HCT116 (cell line): ENCODE measurements at regions not wholly inside any gene's neighbourhood (a gene's known extent, or its start where the extent isn't known, plus 50 kb on each side); places are given as distances from the start of the nearest gene placed in this dataset.

Experiments used
- ATAC-seq: fragments of 200-7000 bp; cut with Tn5 transposase; 2 replicates; pipeline ENCODE4 v1.9.1; 2020; ENCODE audit warnings: mild to moderate bottlenecking, moderate library complexity
- BruUV-seq: library from RNA; stranded (reverse); fragments of 400-500 nt; replicated peaks from 2 replicates; lab custom pipeline; 2021; lab: Mats Ljungman, UMichigan
- CTCF ChIA-PET: fragments of 300-600 bp; sonication (Branson Sonifier 250); formaldehyde crosslinking; loops from one replicate; lab custom pipeline; 2021; ENCODE audit warnings: antibody characterized with exemption; lab: Charles Lee
- POLR2A ChIA-PET: fragments of 300-600, 350-600 bp; sonication (Branson Sonifier 250); formaldehyde crosslinking; loops from one replicate; lab custom pipeline; 2021; ENCODE audit warnings: antibody characterized with exemption; lab: Charles Lee
- RAD21 ChIA-PET, 2 experiments: fragments of 300-600 bp; sonication (Branson Sonifier 250); formaldehyde crosslinking; loops; one replicate each; lab custom pipeline; 2023; ENCODE audit warnings: low total read pairs in 2 of 2; ENCODE audit not compliant: uncharacterized antibody in 2 of 2, unreplicated experiment in 2 of 2, low non-redundant PET in 1 of 2; lab: Charles Lee
- DNase-seq: peaks from one replicate; pipeline ENCODE4 v3.0.0-alpha.2; 2010; ENCODE audit warnings: low read depth, low spot score
- H2AFZ ChIP-seq: fragments of 200-600 bp; shearing (Covaris generic), sonication (generic); 2 replicates; pipeline ENCODE4 v1.6.1; 2017; ENCODE audit warnings: low read depth, mixed run types, mixed read lengths, antibody characterized with exemption, low read length; ENCODE audit not compliant: poor library complexity, severe bottlenecking
- H3K27ac ChIP-seq: 2 replicates; pipeline ENCODE4 v1.5.1; 2012; ENCODE audit warnings: low read depth, low read length
- H3K27me3 ChIP-seq: fragments of 200-600 bp; sonication (generic); 2 replicates; pipeline ENCODE4 v1.6.1; 2016; ENCODE audit warnings: mixed run types, low read length, mixed read lengths; ENCODE audit not compliant: insufficient read depth
- H3K36me3 ChIP-seq, 2 experiments: fragments of 200-500 bp in 1 of 2; fragments of 200-600 bp in 1 of 2; sonication (Bioruptor generic) in 1 of 2; sonication (generic) in 1 of 2; 2 replicates each; pipeline versions ENCODE4 v1.5.1 to v1.6.1; 2014 to 2016; ENCODE audit warnings: low read length in 2 of 2, inconsistent platforms in 1 of 2, mixed read lengths in 1 of 2, mixed run types in 1 of 2; ENCODE audit not compliant: insufficient read depth in 2 of 2, control insufficient read depth in 1 of 2
- H3K4me1 ChIP-seq, 2 experiments: fragments of 200-600 bp in 1 of 2; sonication (generic) in 1 of 2; 2 replicates each; pipeline versions ENCODE4 v1.5.1 to v1.6.1; 2012 to 2017; ENCODE audit warnings: low read length in 2 of 2, inconsistent platforms in 1 of 2, mild to moderate bottlenecking in 1 of 2, mixed read lengths in 1 of 2, mixed run types in 1 of 2, moderate library complexity in 1 of 2; ENCODE audit not compliant: insufficient read depth in 2 of 2, control insufficient read depth in 1 of 2
- H3K4me2 ChIP-seq: fragments of 200-600 bp; sonication (generic); 2 replicates; pipeline ENCODE4 v1.6.1; 2017; ENCODE audit warnings: mixed run types, low read length, mixed read lengths
- H3K4me3 ChIP-seq, 2 experiments: fragments of 200-600 bp in 1 of 2; sonication (generic) in 1 of 2; replicated peaks in 1 of 2; 2 replicates each; pipeline ENCODE4 v1.5.1; 2011 to 2016; ENCODE audit warnings: low read length in 2 of 2, control low read depth in 1 of 2, low read depth in 1 of 2, mild to moderate bottlenecking in 1 of 2, mixed read lengths in 1 of 2, mixed run types in 1 of 2
- H3K79me2 ChIP-seq: fragments of 200-600 bp; sonication (generic); 2 replicates; pipeline ENCODE4 v1.6.1; 2017; ENCODE audit warnings: mild to moderate bottlenecking, mixed run types, low read length, moderate library complexity, mixed read lengths; ENCODE audit not compliant: insufficient read depth
- H3K9ac ChIP-seq: fragments of 200-600 bp; sonication (generic); 2 replicates; pipeline ENCODE4 v1.6.1; 2016; ENCODE audit warnings: low read length, mixed read lengths
- H3K9me2 ChIP-seq: fragments of 200-600 bp; sonication (generic), shearing (Covaris generic); 2 replicates; pipeline ENCODE4 v1.6.1; 2017; ENCODE audit warnings: mixed run types, mild to moderate bottlenecking, moderate library complexity; ENCODE audit not compliant: insufficient read depth
- H3K9me3 ChIP-seq, 2 experiments: fragments of 200-500 bp in 1 of 2; fragments of 200-600 bp in 1 of 2; sonication (Bioruptor generic) in 1 of 2; sonication (generic) in 1 of 2; 2 replicates each; pipeline ENCODE4 v1.6.1; 2014 to 2017; ENCODE audit warnings: low read length in 2 of 2, mixed read lengths in 2 of 2, inconsistent platforms in 1 of 2, low read depth in 1 of 2, mild to moderate bottlenecking in 1 of 2, mixed run types in 1 of 2, moderate library complexity in 1 of 2; ENCODE audit not compliant: control insufficient read depth in 1 of 2, insufficient read depth in 1 of 2
- H4K20me1 ChIP-seq: fragments of 200-600 bp; sonication (generic), shearing (Covaris generic); 2 replicates; pipeline ENCODE4 v1.6.1; 2017; ENCODE audit warnings: mixed run types, mild to moderate bottlenecking, moderate library complexity; ENCODE audit not compliant: insufficient read depth
- CBX3 ChIP-seq: IDR thresholded peaks from 2 replicates; pipeline ENCODE4 v1.6.1; 2012; ENCODE audit warnings: low read depth
- CEBPB ChIP-seq: IDR thresholded peaks from 2 replicates; pipeline ENCODE4 v1.6.1; 2012; ENCODE audit warnings: low read depth
- CTCF ChIP-seq, 3 experiments: fragments of 200-600 bp in 1 of 3; sonication (generic) in 1 of 3; IDR thresholded peaks in 2 of 3; conservative IDR thresholded peaks in 1 of 3; 2 replicates each; pipeline ENCODE4 v1.5.1; 2012 to 2017; ENCODE audit warnings: low read depth in 2 of 3, low read length in 2 of 3, antibody characterized with exemption in 1 of 3, borderline replicate concordance in 1 of 3, control low read depth in 1 of 3, mild to moderate bottlenecking in 1 of 3, mixed read lengths in 1 of 3, mixed run types in 1 of 3, moderate library complexity in 1 of 3; ENCODE audit not compliant: insufficient read depth in 1 of 3
- EZH2 ChIP-seq: fragments of 200-600 bp; sonication (generic); IDR thresholded peaks from 2 replicates; pipeline ENCODE4 v1.6.1; 2017; ENCODE audit warnings: antibody characterized with exemption, mixed run types
- EZH2phosphoT487 ChIP-seq: fragments of 200-600 bp; IDR thresholded peaks from 2 replicates; pipeline ENCODE4 v1.6.1; 2018; ENCODE audit warnings: antibody characterized with exemption, borderline replicate concordance
- FOSL1 ChIP-seq: IDR thresholded peaks from 2 replicates; pipeline ENCODE4 v1.6.1; 2012; ENCODE audit warnings: low read depth
- JUND ChIP-seq: IDR thresholded peaks from 2 replicates; pipeline ENCODE4 v1.6.1; 2012
- MAX ChIP-seq: IDR thresholded peaks from 2 replicates; pipeline ENCODE4 v1.6.1; 2012
- POLR2A ChIP-seq: IDR thresholded peaks from 2 replicates; pipeline ENCODE4 v1.7.0; 2011; ENCODE audit warnings: borderline replicate concordance; ENCODE audit not compliant: insufficient read depth, insufficient read length; ENCODE audit errors: extremely low read depth
- POLR2AphosphoS5 ChIP-seq: IDR thresholded peaks from 2 replicates; pipeline ENCODE4 v1.6.1; 2011; ENCODE audit warnings: mild to moderate bottlenecking, low read depth, low read length, moderate library complexity
- RAD21 ChIP-seq: IDR thresholded peaks from 2 replicates; pipeline ENCODE4 v1.6.1; 2012; ENCODE audit warnings: low read depth, mild to moderate bottlenecking
- SP1 ChIP-seq: IDR thresholded peaks from 2 replicates; pipeline ENCODE4 v1.6.1; 2012; ENCODE audit warnings: low read depth
- SRF ChIP-seq: IDR thresholded peaks from 2 replicates; pipeline ENCODE4 v1.6.1; 2012; ENCODE audit warnings: low read depth
- ZFX ChIP-seq: fragments of 450-650 bp; IDR thresholded peaks from 2 replicates; pipeline ENCODE4 v1.6.1; 2017
- intact Hi-C: fragments of 100-400 bp; cut with micrococcal nuclease; formaldehyde crosslinking; loops from 2 replicates; pipeline ENCODE4 v1.10.0; 2022
- TF ChIP-seq, protein P1 (sequence below): IDR thresholded peaks from 2 replicates; pipeline ENCODE4 v1.6.1; 2012; ENCODE audit warnings: low read depth
- TF ChIP-seq, protein P2 (sequence below): IDR thresholded peaks from 2 replicates; pipeline ENCODE4 v1.6.1; 2012

- Histone ChIP-seq H3K9me2 (0 out of 2 replicates have a peak, but pooled peaks cover 2% of the 10 kb centered on the region), H3K9me3 (no peaks in the 10 kb centered on the region), H3K4me1 (peaks cover 7 to 12% of the 10 kb centered on the region in 2 experiments), H3K79me2 (no peaks in the 10 kb centered on the region), H2AFZ (no peak overlapping the region), H3K27ac (no peak overlapping the region), H3K27me3 (no peaks in the 10 kb centered on the region), H3K36me3 (no peaks in the 10 kb centered on the region), H3K4me2 (no peak overlapping the region), H4K20me1 (no peaks in the 10 kb centered on the region), H3K4me3 (no peak overlapping the region), H3K9ac (no peak overlapping the region)
- ChIA-PET CTCF (no interaction called here), POLR2A (no interaction called here), RAD21 (no interaction called here)
- no TSS peak for BruUV-seq
- intact Hi-C loops = no loop called here
- DNase-seq = no peak
- ATAC-seq = no peak
- TF ChIP-seq FOSL1 = no peak
- no peak for TF ChIP-seq POLR2A
- TF ChIP-seq ZFX = no peak
- no peak for TF ChIP-seq MAX
Observed at GRCh38 chr13:28579322-28579721, 79.6 kb upstream of the POMP start.

GRCh38 chr13:28576067-28576466 lies 81.1 kb upstream of the FLT1 start:
- CTCF ChIA-PET = no interaction called here
- TF ChIP-seq CTCF (IDR thresholded peaks at IDR 0.05 in 2 of 3, conservative IDR thresholded peaks at IDR 0.05 in 1 of 3; ENCODE audit: borderline replicate concordance in 1 of 3, insufficient read depth in 1 of 3, low read depth in 2 of 3, low read length in 2 of 3) = no peak
- TF ChIP-seq, protein P1, sequence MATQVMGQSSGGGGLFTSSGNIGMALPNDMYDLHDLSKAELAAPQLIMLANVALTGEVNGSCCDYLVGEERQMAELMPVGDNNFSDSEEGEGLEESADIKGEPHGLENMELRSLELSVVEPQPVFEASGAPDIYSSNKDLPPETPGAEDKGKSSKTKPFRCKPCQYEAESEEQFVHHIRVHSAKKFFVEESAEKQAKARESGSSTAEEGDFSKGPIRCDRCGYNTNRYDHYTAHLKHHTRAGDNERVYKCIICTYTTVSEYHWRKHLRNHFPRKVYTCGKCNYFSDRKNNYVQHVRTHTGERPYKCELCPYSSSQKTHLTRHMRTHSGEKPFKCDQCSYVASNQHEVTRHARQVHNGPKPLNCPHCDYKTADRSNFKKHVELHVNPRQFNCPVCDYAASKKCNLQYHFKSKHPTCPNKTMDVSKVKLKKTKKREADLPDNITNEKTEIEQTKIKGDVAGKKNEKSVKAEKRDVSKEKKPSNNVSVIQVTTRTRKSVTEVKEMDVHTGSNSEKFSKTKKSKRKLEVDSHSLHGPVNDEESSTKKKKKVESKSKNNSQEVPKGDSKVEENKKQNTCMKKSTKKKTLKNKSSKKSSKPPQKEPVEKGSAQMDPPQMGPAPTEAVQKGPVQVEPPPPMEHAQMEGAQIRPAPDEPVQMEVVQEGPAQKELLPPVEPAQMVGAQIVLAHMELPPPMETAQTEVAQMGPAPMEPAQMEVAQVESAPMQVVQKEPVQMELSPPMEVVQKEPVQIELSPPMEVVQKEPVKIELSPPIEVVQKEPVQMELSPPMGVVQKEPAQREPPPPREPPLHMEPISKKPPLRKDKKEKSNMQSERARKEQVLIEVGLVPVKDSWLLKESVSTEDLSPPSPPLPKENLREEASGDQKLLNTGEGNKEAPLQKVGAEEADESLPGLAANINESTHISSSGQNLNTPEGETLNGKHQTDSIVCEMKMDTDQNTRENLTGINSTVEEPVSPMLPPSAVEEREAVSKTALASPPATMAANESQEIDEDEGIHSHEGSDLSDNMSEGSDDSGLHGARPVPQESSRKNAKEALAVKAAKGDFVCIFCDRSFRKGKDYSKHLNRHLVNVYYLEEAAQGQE = no peak
- no peak for TF ChIP-seq EZH2
- no peak for TF ChIP-seq POLR2A
- TF ChIP-seq EZH2phosphoT487 = no peak
- no peak for TF ChIP-seq POLR2AphosphoS5
- no peak for TF ChIP-seq FOSL1
- TF ChIP-seq SP1 = no peak
- no peak for TF ChIP-seq MAX
- no peak for TF ChIP-seq CBX3
- TF ChIP-seq RAD21 = no peak
- no peak for TF ChIP-seq SRF
- no peak for TF ChIP-seq JUND
- TF ChIP-seq CEBPB = no peak
- TF ChIP-seq, protein P2, sequence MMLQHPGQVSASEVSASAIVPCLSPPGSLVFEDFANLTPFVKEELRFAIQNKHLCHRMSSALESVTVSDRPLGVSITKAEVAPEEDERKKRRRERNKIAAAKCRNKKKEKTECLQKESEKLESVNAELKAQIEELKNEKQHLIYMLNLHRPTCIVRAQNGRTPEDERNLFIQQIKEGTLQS = no peak

More at GRCh38 chr13:28576067-28576466, 81.1 kb upstream of the FLT1 start:
- Histone ChIP-seq H3K36me3 (no peaks in the 10 kb centered on the region), H3K9ac (no peak overlapping the region), H3K9me2 (0 out of 2 replicates have a peak, but pooled peaks cover 7% of the 10 kb centered on the region), H3K4me2 (no peak overlapping the region), H2AFZ (no peak overlapping the region), H3K4me3 (no peak overlapping the region), H4K20me1 (no peaks in the 10 kb centered on the region), H3K79me2 (no peaks in the 10 kb centered on the region), H3K4me1 (peaks cover 7 to 16% of the 10 kb centered on the region in 2 experiments), H3K9me3 (no peaks in the 10 kb centered on the region), H3K27ac (no peak overlapping the region), H3K27me3 (no peaks in the 10 kb centered on the region)
- intact Hi-C loops = no loop called here
- no peak for ATAC-seq
- ChIA-PET RAD21 (no interaction called here), POLR2A (no interaction called here)
- DNase-seq = no peak
- no TSS peak for BruUV-seq
